ENCODE measurements at regions not wholly inside any gene's neighbourhood (a gene's known extent, or its start where the extent isn't known, plus 50 kb on each side); places are given as distances from the start of the nearest gene placed in this dataset.

GRCh38 chr18:22283397-22283796, 114.0 kb downstream of the GATA6 start:
- DNase-seq, result no peak

- DNase-seq, result no peak
Measured at GRCh38 chr18:22283116-22283395, 113.7 kb downstream of the GATA6 start.

- DNase-seq, result peak; percentile 47
Measured at GRCh38 chr18:22282311-22283115, 113.1 kb downstream of the GATA6 start.

- no peak for DNase-seq
Measured at GRCh38 chr18:22280453-22280750, 111.0 kb downstream of the GATA6 start.

GRCh38 chr18:22279741-22280452, 110.5 kb downstream of the GATA6 start:
- no peak for DNase-seq

- no peak for DNase-seq
Measured at GRCh38 chr18:22278798-22279197, 109.4 kb downstream of the GATA6 start.

GRCh38 chr18:22277758-22278157, 108.4 kb downstream of the GATA6 start:
- no peak for DNase-seq

GRCh38 chr18:22276334-22276713, 106.9 kb downstream of the GATA6 start:
- no peak for DNase-seq

GRCh38 chr18:22275706-22276333, 106.4 kb downstream of the GATA6 start:
- no peak for DNase-seq

- no peak for DNase-seq
Measured at GRCh38 chr18:22273101-22274039, 104.0 kb downstream of the GATA6 start.

GRCh38 chr18:22272242-22272641, 102.9 kb downstream of the GATA6 start:
- DNase-seq, result no peak

- DNase-seq, result no peak
Measured at GRCh38 chr18:22271030-22271429, 101.6 kb downstream of the GATA6 start.

- DNase-seq, result no peak
Measured at GRCh38 chr18:22268641-22269128, 99.3 kb downstream of the GATA6 start.

- DNase-seq, result no peak
Measured at GRCh38 chr18:22267697-22268096, 98.3 kb downstream of the GATA6 start.

GRCh38 chr18:22267225-22267624, 97.8 kb downstream of the GATA6 start:
- no peak for DNase-seq

- DNase-seq, result no peak
Measured at GRCh38 chr18:22265838-22266237, 96.4 kb downstream of the GATA6 start.

- DNase-seq, result no peak
Measured at GRCh38 chr18:22260208-22260820, 90.9 kb downstream of the GATA6 start.

GRCh38 chr18:22257022-22257543, 87.7 kb downstream of the GATA6 start:
- no peak for DNase-seq

- DNase-seq, result no peak
Measured at GRCh38 chr18:22254088-22254487, 84.7 kb downstream of the GATA6 start.

GRCh38 chr18:22253676-22254075, 84.3 kb downstream of the GATA6 start:
- no peak for DNase-seq

GRCh38 chr18:22253156-22253555, 83.8 kb downstream of the GATA6 start:
- DNase-seq, result no peak

Data from CD4-positive, alpha-beta T cell treated with Interferon gamma for 1 hour (primary cell).